ENCODE measurements at regions not wholly inside any gene's neighbourhood (a gene's known extent, or its start where the extent isn't known, plus 50 kb on each side); places are given as distances from the start of the nearest gene placed in this dataset.

- TF ChIP-seq YY1 (IDR thresholded peaks at IDR 0.05; ENCODE audit: insufficient read depth, insufficient read length) (no peak), SUZ12 (IDR thresholded peaks at IDR 0.05; ENCODE audit: extremely low read depth, insufficient read depth, insufficient read length) (no peak)
Measured at GRCh38 chr1:181984006-181984405, 77.5 kb downstream of the ZNF648 start.

Measured in NT2/D1 (cell line).